ENCODE measurements at regions not wholly inside any gene's neighbourhood (a gene's known extent, or its start where the extent isn't known, plus 50 kb on each side); places are given as distances from the start of the nearest gene placed in this dataset.

DNA sequence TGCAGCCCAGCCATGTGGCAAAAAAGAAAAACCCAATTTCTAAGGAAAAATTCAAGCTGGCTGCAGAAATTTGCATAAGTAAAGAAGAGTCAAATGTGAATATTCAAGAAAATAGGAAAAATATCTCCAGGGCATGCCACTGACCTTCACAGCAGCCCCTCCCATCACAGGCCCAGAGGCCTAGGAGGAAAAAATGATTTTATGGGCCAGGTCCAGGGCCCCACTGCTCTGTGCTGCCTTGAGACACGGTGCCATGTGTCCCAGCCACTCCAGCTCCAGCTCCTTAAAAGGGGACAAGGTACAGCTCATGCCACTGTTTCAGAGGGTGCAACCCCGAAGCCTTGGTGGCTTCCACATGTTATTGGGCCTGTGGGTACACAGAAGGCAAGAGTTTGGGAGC is 182.7 kb upstream of the FGF16 start:
- Histone ChIP-seq H3K4me2 (ENCODE audit: low read length) (no peak overlapping the region), H3K79me2 (replicated peaks; ENCODE audit: insufficient read depth, low read length) (no peaks in the 10 kb centered on the region), H3F3A (ENCODE audit: insufficient read depth, low read length, poor library complexity, severe bottlenecking) (no peaks in the 10 kb centered on the region), H3K36me3 (ENCODE audit: insufficient read depth, low read length) (no peaks in the 10 kb centered on the region), H4K20me1 (ENCODE audit: insufficient read depth) (no peaks in the 10 kb centered on the region), H3K4me3 (ENCODE audit: low read length) (no peak overlapping the region), H3K27me3 (ENCODE audit: insufficient read depth, low read depth, low read length) (no peaks in the 10 kb centered on the region), H3K9ac (ENCODE audit: low read length) (no peak overlapping the region), H3K9me2 (ENCODE audit: insufficient read depth, low read length) (no peaks in the 10 kb centered on the region), H2AFZ (ENCODE audit: low read depth, low read length) (no peak overlapping the region), H3K9me3 (ENCODE audit: low read length) (no peaks in the 10 kb centered on the region), H3K27ac (ENCODE audit: low read length) (no peak overlapping the region)
- no peak for TF ChIP-seq MXI1 (conservative IDR thresholded peaks at IDR 0.05; ENCODE audit: poor library complexity, severe bottlenecking)
- no peak for TF ChIP-seq EZH2 (IDR thresholded peaks at IDR 0.05; ENCODE audit: borderline replicate concordance, insufficient read depth, low read length, poor library complexity, severe bottlenecking)
- no peak for TF ChIP-seq TAF1 (IDR thresholded peaks at IDR 0.05; ENCODE audit: low read depth)
- TF ChIP-seq, protein P1, sequence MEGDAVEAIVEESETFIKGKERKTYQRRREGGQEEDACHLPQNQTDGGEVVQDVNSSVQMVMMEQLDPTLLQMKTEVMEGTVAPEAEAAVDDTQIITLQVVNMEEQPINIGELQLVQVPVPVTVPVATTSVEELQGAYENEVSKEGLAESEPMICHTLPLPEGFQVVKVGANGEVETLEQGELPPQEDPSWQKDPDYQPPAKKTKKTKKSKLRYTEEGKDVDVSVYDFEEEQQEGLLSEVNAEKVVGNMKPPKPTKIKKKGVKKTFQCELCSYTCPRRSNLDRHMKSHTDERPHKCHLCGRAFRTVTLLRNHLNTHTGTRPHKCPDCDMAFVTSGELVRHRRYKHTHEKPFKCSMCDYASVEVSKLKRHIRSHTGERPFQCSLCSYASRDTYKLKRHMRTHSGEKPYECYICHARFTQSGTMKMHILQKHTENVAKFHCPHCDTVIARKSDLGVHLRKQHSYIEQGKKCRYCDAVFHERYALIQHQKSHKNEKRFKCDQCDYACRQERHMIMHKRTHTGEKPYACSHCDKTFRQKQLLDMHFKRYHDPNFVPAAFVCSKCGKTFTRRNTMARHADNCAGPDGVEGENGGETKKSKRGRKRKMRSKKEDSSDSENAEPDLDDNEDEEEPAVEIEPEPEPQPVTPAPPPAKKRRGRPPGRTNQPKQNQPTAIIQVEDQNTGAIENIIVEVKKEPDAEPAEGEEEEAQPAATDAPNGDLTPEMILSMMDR (IDR thresholded peaks at IDR 0.05; ENCODE audit: poor library complexity, severe bottlenecking), result no peak
- TF ChIP-seq, protein P2, sequence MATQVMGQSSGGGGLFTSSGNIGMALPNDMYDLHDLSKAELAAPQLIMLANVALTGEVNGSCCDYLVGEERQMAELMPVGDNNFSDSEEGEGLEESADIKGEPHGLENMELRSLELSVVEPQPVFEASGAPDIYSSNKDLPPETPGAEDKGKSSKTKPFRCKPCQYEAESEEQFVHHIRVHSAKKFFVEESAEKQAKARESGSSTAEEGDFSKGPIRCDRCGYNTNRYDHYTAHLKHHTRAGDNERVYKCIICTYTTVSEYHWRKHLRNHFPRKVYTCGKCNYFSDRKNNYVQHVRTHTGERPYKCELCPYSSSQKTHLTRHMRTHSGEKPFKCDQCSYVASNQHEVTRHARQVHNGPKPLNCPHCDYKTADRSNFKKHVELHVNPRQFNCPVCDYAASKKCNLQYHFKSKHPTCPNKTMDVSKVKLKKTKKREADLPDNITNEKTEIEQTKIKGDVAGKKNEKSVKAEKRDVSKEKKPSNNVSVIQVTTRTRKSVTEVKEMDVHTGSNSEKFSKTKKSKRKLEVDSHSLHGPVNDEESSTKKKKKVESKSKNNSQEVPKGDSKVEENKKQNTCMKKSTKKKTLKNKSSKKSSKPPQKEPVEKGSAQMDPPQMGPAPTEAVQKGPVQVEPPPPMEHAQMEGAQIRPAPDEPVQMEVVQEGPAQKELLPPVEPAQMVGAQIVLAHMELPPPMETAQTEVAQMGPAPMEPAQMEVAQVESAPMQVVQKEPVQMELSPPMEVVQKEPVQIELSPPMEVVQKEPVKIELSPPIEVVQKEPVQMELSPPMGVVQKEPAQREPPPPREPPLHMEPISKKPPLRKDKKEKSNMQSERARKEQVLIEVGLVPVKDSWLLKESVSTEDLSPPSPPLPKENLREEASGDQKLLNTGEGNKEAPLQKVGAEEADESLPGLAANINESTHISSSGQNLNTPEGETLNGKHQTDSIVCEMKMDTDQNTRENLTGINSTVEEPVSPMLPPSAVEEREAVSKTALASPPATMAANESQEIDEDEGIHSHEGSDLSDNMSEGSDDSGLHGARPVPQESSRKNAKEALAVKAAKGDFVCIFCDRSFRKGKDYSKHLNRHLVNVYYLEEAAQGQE (IDR thresholded peaks at IDR 0.05; ENCODE audit: borderline replicate concordance), result no peak
- TF ChIP-seq RAD21 (conservative IDR thresholded peaks at IDR 0.05), result no peak
- no peak for TF ChIP-seq POLR2AphosphoS5 (IDR thresholded peaks at IDR 0.05)
- TF ChIP-seq EP300 (conservative IDR thresholded peaks at IDR 0.05; ENCODE audit: poor library complexity, severe bottlenecking), result no peak
- TF ChIP-seq SMC3 (conservative IDR thresholded peaks at IDR 0.05; ENCODE audit: poor library complexity), result no peak

DNA sequence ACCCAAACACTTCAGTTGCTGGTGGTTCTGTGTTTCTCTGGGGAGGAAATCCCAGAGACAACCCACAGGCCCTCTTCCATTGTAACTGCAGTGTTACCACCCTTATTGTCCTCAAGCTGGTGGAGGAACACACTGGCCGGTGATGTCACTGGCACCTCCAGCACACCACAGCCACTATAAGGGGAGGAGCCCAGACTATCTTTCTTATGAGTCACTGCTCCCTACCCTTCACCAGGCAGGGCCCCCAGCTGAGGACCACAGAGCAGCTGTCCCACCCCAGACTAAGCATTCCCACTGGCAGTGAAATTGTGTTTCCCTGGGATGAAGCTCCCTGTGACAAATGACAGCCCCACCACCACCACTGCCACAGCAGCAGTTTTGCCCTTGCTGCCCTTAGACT is 171.8 kb upstream of the FGF16 start:
- TF ChIP-seq, protein P1 (IDR thresholded peaks at IDR 0.05; ENCODE audit: poor library complexity, severe bottlenecking), result no peak
- TF ChIP-seq RAD21 (conservative IDR thresholded peaks at IDR 0.05), result no peak
- no peak for TF ChIP-seq POLR2AphosphoS5 (IDR thresholded peaks at IDR 0.05)
- Histone ChIP-seq H3K9me3 (ENCODE audit: low read length) (no peaks in the 10 kb centered on the region), H3K27me3 (ENCODE audit: insufficient read depth, low read depth, low read length) (no peaks in the 10 kb centered on the region), H3F3A (ENCODE audit: insufficient read depth, low read length, poor library complexity, severe bottlenecking) (no peaks in the 10 kb centered on the region), H3K9ac (ENCODE audit: low read length) (no peak overlapping the region), H3K9me2 (ENCODE audit: insufficient read depth, low read length) (no peaks in the 10 kb centered on the region), H3K27ac (ENCODE audit: low read length) (no peak overlapping the region), H3K79me2 (replicated peaks; ENCODE audit: insufficient read depth, low read length) (no peaks in the 10 kb centered on the region), H3K4me2 (ENCODE audit: low read length) (no peak overlapping the region), H3K36me3 (ENCODE audit: insufficient read depth, low read length) (no peaks in the 10 kb centered on the region), H3K4me3 (ENCODE audit: low read length) (no peak overlapping the region), H4K20me1 (ENCODE audit: insufficient read depth) (no peaks in the 10 kb centered on the region), H2AFZ (ENCODE audit: low read depth, low read length) (no peak overlapping the region)

Measured in neural cell (in vitro differentiated cells).